Activated CD8-positive, alpha-beta memory T cell treated with anti-CD3 and anti-CD28 coated beads for 36 hours (primary cell): ENCODE measurements at regions not wholly inside any gene's neighbourhood (a gene's known extent, or its start where the extent isn't known, plus 50 kb on each side); places are given as distances from the start of the nearest gene placed in this dataset.

Source experiments
- CTCF ChIA-PET: fragments of 350-600 bp; sonication (Branson Sonifier 250); formaldehyde crosslinking; loops from one replicate; lab custom pipeline; 2021; ENCODE audit warnings: antibody characterized with exemption; lab: Charles Lee
- POLR2A ChIA-PET: fragments of 350-600 bp; sonication (Branson Sonifier 250); formaldehyde crosslinking; loops from one replicate; lab custom pipeline; 2021; ENCODE audit warnings: antibody characterized with exemption; lab: Charles Lee

DNA sequence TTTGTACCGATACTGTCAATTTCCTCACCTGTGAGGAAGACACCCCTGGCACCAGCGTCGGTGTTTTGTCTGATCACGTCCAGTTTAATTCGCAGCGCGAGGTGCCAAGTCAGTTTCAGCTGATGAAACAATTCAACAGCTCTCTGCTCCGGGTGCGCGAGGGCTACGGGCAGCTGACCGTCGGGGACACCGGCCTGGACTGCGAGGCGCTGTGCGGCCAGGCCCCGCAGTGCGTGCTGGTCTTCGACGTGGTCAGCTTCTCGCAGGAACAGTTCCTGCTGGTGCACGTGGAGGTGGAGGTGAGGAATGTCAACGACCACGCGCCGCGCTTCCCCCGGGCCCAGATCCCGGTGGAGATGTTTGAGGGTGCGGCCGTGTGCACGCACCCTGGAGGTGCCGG, 171.5 kb downstream of the OLFM4 start:
- ChIA-PET CTCF (no interaction called here), POLR2A (no interaction called here)

DNA sequence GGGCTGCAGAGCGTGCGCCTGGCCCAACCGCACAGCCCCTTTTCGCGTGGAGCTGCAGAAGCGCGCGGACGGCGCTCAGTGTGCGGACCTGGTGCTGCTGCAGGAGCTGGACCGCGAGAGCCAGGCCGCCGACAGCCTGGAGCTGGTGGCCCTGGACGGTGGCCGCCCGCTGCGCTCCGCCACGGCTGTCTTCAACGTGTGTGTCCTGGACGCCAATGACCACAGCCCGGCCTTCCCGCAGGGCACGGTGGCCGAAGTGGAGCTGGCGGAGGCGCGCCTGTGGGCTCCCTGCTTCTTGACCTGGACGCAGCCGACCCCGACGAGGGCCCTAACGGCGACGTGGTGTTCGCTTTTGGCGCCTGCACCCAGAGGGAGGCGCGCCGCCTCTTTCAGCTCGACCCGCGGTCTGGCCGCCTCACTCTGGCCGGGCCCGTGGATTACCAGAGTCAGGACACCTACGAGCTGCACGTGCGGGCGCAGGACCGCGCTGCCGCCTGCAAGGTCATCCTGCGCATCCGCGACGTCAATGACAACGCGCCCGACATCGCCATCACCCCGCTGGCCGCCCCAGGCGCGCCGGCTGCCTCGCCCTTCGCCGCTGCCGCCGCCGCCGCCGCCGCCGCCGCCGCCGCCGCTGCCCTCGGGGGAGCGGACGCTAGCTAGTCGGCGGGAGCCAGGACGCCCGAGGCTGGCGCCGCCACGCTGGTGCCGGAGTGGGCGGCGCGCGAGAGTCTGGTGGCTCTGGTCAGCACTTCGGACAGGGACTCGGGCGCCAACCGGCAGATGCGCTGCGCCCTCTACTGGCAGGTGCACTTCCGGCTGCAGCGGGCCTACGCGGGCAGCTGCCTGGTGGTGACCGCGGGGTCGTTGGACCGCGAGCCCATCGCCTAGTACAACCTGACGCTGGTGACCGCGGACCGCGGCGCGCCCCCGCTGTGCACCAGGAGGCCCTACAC, 172.2 kb downstream of the OLFM4 start:
- CTCF ChIA-PET: no interaction called here
- POLR2A ChIA-PET: no interaction called here

DNA sequence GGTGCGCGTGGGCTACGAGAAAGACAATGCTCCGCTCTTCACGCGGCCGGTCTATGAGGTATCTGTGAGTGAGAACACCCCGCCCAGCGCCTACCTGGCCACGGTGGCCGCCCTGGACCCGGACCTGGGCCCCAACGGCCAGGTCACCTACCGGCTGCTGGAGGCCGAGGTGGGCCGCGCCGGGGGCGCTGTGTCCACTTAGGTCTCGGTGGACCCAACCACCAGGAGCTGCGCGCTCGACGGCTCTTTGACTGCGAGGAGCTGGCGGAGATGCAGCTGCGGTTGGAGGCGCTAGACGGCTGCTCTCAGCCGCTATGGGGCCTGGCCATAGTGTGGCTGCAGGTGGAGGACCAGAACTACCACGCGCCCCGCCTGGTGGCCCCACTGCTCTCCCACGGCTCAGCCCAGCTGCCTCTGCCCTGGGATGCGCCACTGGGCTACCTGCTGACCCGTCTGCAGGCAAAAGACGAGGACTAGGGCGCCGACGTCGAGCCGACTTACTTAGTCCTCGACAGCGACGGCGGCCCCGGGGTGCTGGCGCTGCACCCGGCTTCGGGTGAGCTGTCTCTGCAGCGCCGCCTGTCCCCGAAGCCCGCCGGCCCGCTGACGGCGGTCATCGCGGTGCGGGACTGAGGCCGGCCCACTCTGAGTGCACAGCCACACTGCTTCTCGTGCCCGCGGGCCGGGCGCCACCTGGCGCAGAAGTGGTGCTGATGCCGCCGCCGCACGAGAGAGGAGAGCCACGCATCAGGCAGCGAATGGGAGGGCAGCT, 173.0 kb downstream of the OLFM4 start:
- ChIA-PET CTCF (no interaction called here), POLR2A (no interaction called here)

DNA sequence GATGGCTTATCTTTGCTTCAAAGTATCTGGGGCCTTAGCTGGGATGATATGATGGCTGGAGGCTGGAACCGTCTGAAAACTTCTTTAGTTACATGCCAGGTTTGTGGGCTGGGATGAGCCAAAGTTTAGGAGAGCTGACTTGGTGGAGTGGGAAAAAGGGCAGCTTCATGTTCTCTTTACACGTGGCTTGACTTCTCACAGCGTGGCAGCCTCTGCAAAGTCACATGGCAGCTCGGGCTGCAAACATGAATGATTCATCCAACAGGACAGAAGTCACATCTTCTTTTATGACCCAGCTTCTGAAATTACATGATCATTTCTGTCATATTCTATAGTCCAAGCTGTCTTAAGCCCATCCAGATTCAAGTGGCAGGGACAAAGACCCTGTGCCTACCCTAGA, 176.0 kb downstream of the OLFM4 start:
- POLR2A ChIA-PET: no interaction called here
- CTCF ChIA-PET: no interaction called here

DNA sequence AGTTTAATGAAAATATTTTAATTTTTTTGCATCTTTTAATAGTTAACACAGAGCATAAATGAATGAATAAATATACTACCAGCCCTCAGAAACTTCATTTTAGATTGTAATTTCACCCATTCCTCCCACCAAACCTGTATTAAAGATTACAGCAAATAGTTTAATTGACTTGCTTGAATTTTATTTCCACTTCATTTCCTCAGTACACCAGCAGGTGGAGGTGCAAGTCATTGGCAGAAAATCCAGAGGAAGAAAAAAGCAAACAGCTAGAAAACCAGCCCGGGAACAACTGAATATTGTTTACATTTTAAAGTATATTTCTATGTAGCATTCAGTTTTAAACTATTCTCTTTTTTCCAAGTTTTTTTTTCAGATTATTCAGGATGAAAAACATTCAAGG, 177.8 kb downstream of the OLFM4 start:
- ChIA-PET CTCF (no interaction called here), POLR2A (no interaction called here)

DNA sequence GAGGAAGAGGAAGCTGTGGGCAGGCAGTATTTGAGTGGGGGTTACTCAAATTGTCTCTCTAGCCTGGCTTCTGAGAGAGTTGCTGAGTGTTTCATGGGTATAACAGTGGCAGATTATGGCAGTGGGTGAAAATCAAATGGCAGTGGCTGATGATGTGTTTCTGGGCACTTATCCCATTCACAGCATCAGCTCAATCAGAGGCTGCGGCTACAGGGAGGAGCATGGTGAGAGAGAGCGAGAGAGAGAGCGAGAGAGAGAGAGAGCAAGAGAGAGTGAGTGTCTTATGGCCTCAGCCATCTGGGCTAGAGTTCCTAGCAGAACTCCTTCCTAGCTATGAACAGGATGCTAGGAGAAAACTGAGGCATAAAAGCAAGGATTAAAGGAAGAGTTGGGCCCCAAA, 178.9 kb downstream of the OLFM4 start:
- ChIA-PET CTCF (no interaction called here), POLR2A (interaction anchor here (0.6 kb wide), 1 partner anchor 32 kb away, joined by 3 read pairs; no protein-coding TSS in a partner anchor)

DNA sequence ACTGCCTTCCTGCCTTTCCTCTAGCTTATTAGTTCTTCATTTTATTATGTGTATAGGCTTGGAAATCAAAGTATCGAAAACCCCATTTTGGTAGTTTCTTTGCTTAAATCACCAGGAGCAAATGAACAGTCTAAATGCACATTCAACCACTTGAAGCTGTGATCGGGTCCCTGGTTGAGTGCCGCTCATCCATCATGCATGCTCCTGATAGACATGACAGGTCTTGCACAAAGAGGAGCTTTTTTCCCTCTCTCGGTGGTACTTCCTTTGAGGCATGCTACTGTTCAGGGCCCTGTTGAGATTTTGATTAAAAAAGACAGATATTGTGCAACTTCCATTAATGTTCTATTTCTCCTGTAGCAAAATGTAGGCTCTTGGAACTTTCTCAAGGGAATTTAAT, 185.8 kb downstream of the OLFM4 start:
- ChIA-PET CTCF (no interaction called here), POLR2A (interaction anchor here (0.5 kb wide), 1 partner anchor 23 kb away, joined by 3 read pairs; no protein-coding TSS in a partner anchor)

DNA sequence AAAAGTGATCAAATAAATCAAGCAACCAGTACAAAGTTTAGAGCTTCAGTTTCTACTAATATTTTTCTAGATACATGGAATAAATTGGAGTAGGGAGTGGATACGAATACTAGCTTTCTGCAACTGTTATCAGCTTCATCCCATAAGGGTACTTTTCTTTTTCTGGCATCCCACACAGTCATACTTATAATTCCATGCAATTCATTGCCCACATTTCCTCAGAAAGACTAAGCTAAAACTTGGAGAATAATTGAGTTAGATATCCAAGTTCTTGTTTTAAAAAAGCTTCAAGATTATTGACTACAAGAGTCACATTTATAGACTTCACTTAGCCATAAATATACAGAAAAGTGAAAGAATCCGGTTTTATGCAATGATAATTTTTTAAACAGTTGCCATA, 186.9 kb downstream of the OLFM4 start:
- CTCF ChIA-PET: no interaction called here
- POLR2A ChIA-PET: no interaction called here

DNA sequence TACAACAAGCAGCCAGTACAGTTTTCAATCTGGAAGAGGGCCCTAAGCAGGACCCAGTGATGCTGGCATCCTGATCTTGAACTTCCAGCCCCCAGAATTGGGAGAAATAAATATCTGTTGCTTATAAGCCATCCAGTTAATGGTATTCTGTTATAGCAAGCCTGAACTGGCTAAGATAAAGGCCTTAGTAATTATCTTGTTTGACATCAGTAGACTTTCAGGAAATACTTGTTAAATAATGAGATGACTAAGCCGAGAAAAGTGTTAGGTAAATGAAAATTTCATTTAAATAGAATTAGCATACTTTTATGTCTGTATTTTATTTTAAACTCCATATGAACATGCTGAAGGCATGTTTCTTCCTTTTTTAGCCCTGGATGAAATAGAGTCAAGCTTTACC, 188.2 kb downstream of the OLFM4 start:
- ChIA-PET POLR2A (no interaction called here), CTCF (no interaction called here)

DNA sequence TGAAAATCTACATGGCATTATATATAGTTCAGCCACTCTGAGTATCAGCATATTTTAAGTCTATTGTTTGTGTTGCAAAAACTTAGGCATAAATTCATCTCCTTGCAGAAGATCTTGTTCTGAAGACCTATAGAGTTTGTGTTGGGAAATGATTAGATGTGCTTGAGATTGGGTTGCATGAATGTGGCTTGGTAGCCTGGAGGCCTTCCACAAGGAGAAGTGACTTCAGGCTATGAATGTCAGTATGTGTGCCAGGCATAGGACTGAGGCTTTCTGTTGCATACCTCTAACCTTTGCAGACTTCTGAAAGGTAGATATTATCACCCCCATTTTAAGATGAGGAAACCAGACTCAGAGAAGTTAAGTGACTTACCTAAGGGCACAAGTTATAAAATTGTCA, 188.6 kb downstream of the OLFM4 start:
- CTCF ChIA-PET: no interaction called here
- POLR2A ChIA-PET: no interaction called here

DNA sequence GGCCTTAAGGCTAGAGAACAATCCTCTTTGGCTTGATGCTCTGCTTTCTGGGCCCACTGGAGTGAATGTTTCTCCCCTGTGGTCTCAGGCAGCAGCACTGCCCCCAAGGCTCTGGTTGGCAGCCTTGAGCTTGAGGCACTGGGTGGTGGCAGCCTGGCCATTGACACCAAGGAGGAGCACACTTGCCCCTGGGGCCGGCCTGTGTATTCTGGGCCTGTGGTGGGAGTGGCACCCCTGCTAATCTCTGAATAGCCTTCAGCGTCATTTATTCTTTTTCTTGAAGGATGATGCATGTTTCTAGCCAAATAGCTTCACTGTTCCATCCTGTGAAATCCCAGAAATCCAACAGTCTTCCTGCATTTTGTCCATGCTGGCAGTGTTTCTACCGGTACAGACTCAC, 191.4 kb downstream of the OLFM4 start:
- POLR2A ChIA-PET: no interaction called here
- CTCF ChIA-PET: no interaction called here

DNA sequence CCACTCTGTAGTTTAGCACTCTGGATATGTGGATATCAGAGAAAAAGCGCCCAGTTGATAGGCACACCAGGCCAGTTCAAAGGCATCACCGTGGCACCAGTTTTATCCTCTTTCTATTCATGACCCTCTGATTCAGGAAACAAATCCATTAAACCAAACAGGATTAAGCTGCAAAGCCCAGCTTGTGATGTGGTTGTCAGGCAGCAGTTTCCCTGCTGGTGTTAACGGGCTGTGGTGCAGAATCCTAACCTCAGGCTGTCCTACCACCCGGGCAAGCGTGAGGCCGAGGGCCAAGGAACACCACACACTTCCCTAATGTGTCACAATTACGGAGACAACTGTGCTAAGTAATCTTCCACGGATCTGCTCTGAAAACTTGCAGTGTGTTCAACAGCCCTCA, 209.1 kb downstream of the OLFM4 start:
- POLR2A ChIA-PET: no interaction called here
- CTCF ChIA-PET: no interaction called here

DNA sequence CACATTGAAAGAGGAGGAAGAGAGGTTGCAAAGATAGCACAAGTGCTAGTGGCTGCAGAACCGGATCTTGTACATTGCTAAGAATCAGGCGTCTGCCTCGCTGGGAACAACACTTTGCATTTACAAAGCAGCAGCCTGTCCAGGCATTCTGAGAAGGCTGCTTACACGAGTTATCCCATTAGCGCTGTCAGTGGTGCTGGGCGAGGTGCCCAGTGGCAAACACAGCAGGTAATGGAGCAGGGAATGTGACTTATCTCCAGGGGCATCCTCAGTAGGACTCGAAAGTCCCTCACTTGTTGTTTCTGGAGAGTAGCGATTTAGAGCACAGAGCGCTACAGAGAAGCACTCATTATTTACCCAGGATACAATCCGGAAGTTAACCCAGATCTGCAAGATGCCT, 209.6 kb downstream of the OLFM4 start:
- POLR2A ChIA-PET: no interaction called here
- CTCF ChIA-PET: no interaction called here

DNA sequence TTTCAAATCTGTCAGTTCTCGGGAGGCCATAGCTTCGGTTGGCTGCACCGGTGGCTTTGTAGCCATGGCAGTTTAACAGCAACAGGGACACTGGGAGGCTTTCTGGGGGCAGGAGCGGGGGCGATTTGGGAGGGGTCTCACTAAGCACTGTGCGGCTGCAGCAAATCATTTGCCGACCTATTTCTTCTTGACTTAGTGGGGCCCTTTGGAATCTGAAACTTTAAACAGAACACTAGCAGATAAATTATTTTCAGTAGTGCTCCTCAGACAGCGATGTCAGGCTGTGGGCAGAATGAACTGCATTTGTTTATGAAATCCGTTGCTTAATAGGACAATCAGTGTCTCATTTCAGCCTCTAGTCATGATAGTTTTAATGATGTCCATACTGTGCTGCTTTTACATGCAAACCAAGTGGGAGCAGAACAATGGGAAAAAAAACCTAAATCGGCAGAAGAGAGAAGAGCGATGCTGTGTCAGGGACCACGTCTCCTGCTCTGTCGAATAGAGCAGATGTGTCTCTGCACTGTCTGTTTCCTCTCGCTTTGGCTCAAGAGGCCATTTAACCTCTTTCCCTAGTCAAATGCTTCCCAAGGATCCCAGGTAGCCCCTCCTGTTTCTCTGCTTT, 211.9 kb downstream of the OLFM4 start:
- POLR2A ChIA-PET: no interaction called here
- CTCF ChIA-PET: no interaction called here

DNA sequence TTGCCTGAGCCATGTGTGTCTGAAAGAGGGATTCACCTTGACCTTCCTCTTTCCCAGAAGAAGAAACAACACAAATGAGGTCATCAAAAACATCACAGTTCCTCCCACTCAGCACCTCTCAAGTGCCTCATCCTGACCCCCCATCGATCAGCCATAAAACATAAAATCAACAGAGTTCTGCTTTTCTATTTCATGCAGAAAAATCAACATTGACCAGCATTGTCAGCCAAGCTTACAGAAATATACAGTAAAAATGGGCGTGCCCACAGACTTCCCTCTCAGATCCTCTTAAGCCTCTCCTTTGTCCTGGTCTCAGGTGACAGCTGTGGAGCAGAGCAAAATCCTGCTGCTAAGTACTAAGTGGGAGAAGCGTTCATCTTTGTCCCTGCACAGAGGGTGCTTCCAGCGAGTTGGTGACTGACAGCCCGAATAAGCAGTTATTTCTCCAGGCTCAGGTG, 213.3 kb downstream of the OLFM4 start:
- POLR2A ChIA-PET: no interaction called here
- CTCF ChIA-PET: no interaction called here

DNA sequence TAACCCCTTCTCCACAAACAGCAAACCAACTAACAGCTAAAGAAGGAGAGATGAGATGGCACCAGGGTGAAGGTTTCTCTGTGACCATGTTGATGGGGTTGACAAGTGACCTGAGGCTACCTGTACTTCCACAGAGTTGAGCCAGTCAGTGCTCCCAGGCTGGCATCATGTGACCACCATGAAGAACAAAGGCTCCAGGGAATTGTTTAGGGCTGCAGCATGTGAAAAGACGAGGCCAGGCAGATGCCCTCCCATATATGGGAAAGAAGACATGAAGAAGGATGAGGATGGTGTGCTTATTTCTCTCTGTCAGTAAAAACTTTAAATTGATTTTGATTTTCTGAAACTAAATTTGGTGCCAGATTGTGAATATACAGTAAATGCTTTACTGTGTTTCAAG, 220.6 kb downstream of the OLFM4 start:
- CTCF ChIA-PET: interaction anchor here (1.2 kb wide), 1 partner anchor 10 kb away, joined by 3 read pairs; no protein-coding TSS in a partner anchor
- POLR2A ChIA-PET: no interaction called here

DNA sequence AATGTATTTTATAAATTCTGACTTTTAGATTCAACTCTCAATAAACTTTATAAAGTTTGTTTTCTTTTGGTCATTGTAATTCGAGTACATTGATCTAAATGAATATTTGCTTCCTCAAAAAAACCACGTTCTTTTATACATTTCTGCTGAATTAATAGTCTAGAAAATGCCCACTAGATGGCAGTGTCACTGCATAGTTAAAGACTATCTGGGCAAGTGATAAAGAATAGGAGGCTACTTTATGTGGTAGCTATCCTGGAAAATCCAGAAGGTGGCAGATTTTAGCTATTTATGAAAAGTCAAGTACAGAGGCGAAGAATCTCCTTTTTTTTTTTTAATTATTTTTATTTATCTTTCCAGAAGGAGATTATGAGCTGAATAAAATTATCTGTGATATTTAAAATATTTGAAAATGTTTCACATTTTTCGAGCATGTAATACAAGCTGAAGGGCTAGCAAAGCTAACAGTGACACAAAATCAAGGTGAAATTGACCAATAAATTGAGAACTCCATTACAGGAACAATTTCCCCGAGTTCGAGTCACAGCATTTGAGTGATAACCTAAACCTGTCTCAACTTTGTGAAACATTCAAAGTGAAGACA, 221.8 kb downstream of the OLFM4 start:
- POLR2A ChIA-PET: no interaction called here
- CTCF ChIA-PET: interaction anchor here (1.2 kb wide), 1 partner anchor 11 kb away, joined by 3 read pairs; no protein-coding TSS in a partner anchor

DNA sequence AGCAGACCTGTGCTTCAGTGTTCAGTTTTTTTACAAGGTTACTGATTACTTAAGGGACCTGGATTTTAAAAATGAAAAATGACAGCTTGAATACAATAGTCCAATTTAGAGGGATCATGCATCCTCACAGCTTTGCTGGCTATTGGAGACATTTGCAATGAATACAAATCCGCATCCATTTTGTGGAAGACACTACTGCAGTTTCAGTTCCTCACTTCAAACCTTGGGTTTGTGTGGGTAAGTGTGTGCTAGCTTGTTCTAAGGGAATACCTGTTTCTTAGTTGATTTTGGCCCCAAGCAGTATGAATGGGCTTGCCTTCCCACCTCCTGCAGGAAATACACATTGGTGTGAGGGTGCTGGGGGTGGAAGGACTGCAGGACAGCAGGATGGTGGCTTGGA, 222.4 kb downstream of the OLFM4 start:
- POLR2A ChIA-PET: no interaction called here

DNA sequence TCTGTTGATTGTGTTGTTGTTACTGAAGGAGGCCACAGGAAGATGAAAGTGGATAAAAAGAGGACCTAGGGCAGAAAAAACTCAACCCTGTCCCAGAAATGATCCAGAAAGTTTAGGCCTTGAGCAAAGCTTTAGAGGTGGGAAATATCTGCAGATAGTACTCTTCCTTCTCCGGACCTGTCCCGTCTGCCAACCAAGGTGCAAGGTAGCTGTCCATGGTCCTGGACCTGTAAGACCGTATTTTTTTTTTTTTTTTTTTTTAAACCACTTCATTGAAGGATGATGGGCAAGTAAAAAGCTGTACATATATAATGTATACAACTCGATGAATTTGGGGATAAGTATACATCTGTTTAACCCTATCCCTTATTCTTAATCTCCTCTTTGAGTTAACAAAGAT, 225.9 kb downstream of the OLFM4 start:
- ChIA-PET CTCF (no interaction called here), POLR2A (no interaction called here)

More for the DNA sequence above, 222.4 kb downstream of the OLFM4 start:
- CTCF ChIA-PET: no interaction called here

DNA sequence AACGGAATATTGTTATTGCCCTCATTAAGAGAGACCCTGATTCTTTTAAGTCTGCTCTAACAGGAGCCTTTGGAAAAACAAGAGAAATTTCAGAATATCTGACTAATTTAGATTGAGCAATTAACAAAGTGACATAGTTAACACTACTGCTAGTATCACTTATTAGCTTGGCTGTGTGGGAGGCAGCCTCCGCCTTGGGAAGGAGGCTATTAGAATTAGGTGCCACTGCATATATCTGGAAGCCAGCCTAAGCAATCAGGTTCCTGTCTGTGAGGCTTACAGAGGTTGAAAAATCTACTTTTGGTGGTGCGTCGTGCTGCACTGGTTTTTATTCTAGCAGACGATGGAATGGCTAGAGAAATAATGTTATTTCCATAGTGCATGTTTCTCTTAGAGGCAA, 227.2 kb downstream of the OLFM4 start:
- ChIA-PET POLR2A (no interaction called here), CTCF (no interaction called here)
